Choroid plexus epithelial cell (primary cell): ENCODE measurements at regions not wholly inside any gene's neighbourhood (a gene's known extent, or its start where the extent isn't known, plus 50 kb on each side); places are given as distances from the start of the nearest gene placed in this dataset.

ENCODE experiments used
- DNase-seq: peaks from one replicate; pipeline ENCODE4 v3.0.0-alpha.2; 2010; ENCODE audit warnings: low read depth
- H3K4me3 ChIP-seq: 2 replicates; pipeline ENCODE4 v1.5.1; 2011; ENCODE audit warnings: low read depth, mild to moderate bottlenecking, control low read depth, low read length, moderate library complexity
- CTCF ChIP-seq: conservative IDR thresholded peaks from 2 replicates; pipeline ENCODE4 v1.5.1; 2011; ENCODE audit warnings: low read depth, mild to moderate bottlenecking, control low read depth, inconsistent platforms, low read length, moderate library complexity

- no peak overlapping the region for H3K4me3 ChIP-seq
- DNase-seq, result no peak
- no peak for TF ChIP-seq CTCF
Measured at GRCh38 chr13:29929062-29929847, 78.8 kb upstream of the UBL3 start.

GRCh38 chr13:29926098-29926476 is 75.7 kb upstream of the UBL3 start:
- DNase-seq, result no peak
- no peak overlapping the region for H3K4me3 ChIP-seq
- TF ChIP-seq CTCF, result no peak

- DNase-seq, result peak; percentile 86
- H3K4me3 ChIP-seq, result no peak overlapping the region
- TF ChIP-seq CTCF, result no peak
Measured at GRCh38 chr13:29925457-29926097, 75.2 kb upstream of the UBL3 start.

GRCh38 chr13:29924482-29925350 is 74.3 kb upstream of the UBL3 start:
- peak; percentile 75 for DNase-seq
- TF ChIP-seq CTCF, result no peak
- H3K4me3 ChIP-seq, result peak overlapping the region; percentile 13

GRCh38 chr13:29923554-29924481 is 73.4 kb upstream of the UBL3 start:
- peak; percentile 91 for TF ChIP-seq CTCF
- H3K4me3 ChIP-seq, result peak overlapping the region; percentile 13
- peak; percentile 96 for DNase-seq

GRCh38 chr13:29922896-29923295 is 72.5 kb upstream of the UBL3 start:
- no peak overlapping the region for H3K4me3 ChIP-seq
- DNase-seq, result peak; percentile 60
- no peak for TF ChIP-seq CTCF
